Endothelial cell of umbilical vein (primary cell): ENCODE measurements at regions not wholly inside any gene's neighbourhood (a gene's known extent, or its start where the extent isn't known, plus 50 kb on each side); places are given as distances from the start of the nearest gene placed in this dataset.

Source experiments
- CTCF ChIP-seq, 2 donors: IDR thresholded peaks; 1 replicate in 1 of 2; 2 replicates in 1 of 2; pipeline ENCODE4 v1.5.1; 2011; ENCODE audit warnings: low read length in 2 of 2, mild to moderate bottlenecking in 2 of 2, moderate library complexity in 2 of 2, control low read depth in 1 of 2, inconsistent platforms in 1 of 2, low read depth in 1 of 2; ENCODE audit not compliant: insufficient read depth in 1 of 2; ENCODE audit errors: extremely low read depth in 1 of 2
- EZH2 ChIP-seq: IDR thresholded peaks from 2 replicates; pipeline ENCODE4 v1.6.1; 2012; ENCODE audit warnings: borderline replicate concordance, low read depth, mild to moderate bottlenecking, moderate library complexity, low read length, inconsistent platforms; ENCODE audit not compliant: severe bottlenecking
- JUN ChIP-seq: IDR thresholded peaks from 2 replicates; pipeline ENCODE4 v1.6.1; 2011; ENCODE audit warnings: borderline replicate concordance, low read depth; ENCODE audit not compliant: insufficient read length, insufficient read depth
- MAX ChIP-seq: IDR thresholded peaks from 2 replicates; pipeline ENCODE4 v1.6.1; 2011; ENCODE audit not compliant: insufficient read depth, insufficient read length
- MYC ChIP-seq: IDR thresholded peaks from one replicate; pipeline ENCODE4 v1.6.1; 2011; ENCODE audit warnings: mild to moderate bottlenecking, low read depth, low read length
- POLR2A ChIP-seq: IDR thresholded peaks from 2 replicates; pipeline ENCODE4 v1.6.1; 2012; ENCODE audit warnings: low read depth, mild to moderate bottlenecking, control low read depth, low read length
- POLR2AphosphoS5 ChIP-seq: IDR thresholded peaks from 2 replicates; pipeline ENCODE4 v1.6.1; 2012; ENCODE audit warnings: low read depth, mild to moderate bottlenecking, control low read depth, low read length, moderate library complexity; ENCODE audit not compliant: insufficient read depth

DNA sequence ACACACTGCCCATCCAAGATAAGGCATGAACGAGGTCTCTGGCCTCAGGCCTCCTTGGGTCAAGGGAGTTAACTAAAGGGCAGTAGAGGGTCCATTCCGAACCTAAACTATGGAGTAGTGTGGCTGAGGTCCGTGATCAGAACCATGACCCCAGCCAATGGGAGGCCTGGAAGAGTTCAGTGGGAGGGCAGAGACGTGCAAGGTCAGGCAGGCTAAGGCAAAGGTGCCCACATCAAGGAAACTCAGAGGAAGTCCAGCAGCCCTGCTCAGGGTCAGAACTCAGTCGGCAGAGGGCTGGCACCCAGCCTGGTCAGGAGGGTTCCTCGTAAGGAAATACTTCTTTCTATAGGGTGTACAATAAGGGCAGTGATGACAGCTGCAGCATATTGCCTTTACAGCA is 152.2 kb downstream of the SOD2 start:
- no peak for TF ChIP-seq CTCF (IDR thresholded peaks at IDR 0.05; ENCODE audit: extremely low read depth in 1 of 2, insufficient read depth in 1 of 2, low read depth in 1 of 2, low read length in 2 of 2)
- TF ChIP-seq MYC: no peak
- no peak for TF ChIP-seq POLR2A
- no peak for TF ChIP-seq POLR2AphosphoS5
- TF ChIP-seq EZH2: no peak
- TF ChIP-seq MAX: no peak
- TF ChIP-seq JUN: no peak
